Hematopoietic multipotent progenitor cell (in vitro differentiated cells): ENCODE measurements at regions not wholly inside any gene's neighbourhood (a gene's known extent, or its start where the extent isn't known, plus 50 kb on each side); places are given as distances from the start of the nearest gene placed in this dataset.
"Not testable (repeated sequence)": the region's sequence is repeated elsewhere in the genome, so short reads cannot be mapped to it uniquely, and the experiment has no call there.

Experiments used
- DNase-seq, 3 donors: peaks; one replicate each; pipeline ENCODE4 v3.0.0-alpha.2; 2011 to 2015; ENCODE audit warnings: low read depth in 2 of 3, low spot score in 2 of 3

- DNase-seq, result not testable (repeated sequence)
Observed at GRCh38 chr2:116318551-116318950, 1495.9 kb upstream of the DDX18 start.

GRCh38 chr2:116319001-116319400 is 1495.5 kb upstream of the DDX18 start:
- DNase-seq, result no peak

GRCh38 chr2:116319935-116320334 is 1494.6 kb upstream of the DDX18 start:
- no peak for DNase-seq

GRCh38 chr2:116329280-116329679 is 1485.2 kb upstream of the DDX18 start:
- DNase-seq, result no peak

- no peak for DNase-seq
Observed at GRCh38 chr2:116340690-116341089, 1473.8 kb upstream of the DDX18 start.

- DNase-seq, result no peak
Observed at GRCh38 chr2:116366212-116366611, 1448.3 kb upstream of the DDX18 start.

- no peak for DNase-seq
Observed at GRCh38 chr2:116378786-116379185, 1435.7 kb upstream of the DDX18 start.

- no peak for DNase-seq
Observed at GRCh38 chr2:116411211-116411610, 1403.3 kb upstream of the DDX18 start.

GRCh38 chr2:116413659-116414058 is 1400.8 kb upstream of the DDX18 start:
- DNase-seq, result no peak

GRCh38 chr2:116416731-116417377 is 1397.6 kb upstream of the DDX18 start:
- no peak for DNase-seq

GRCh38 chr2:116435648-116436047 is 1378.8 kb upstream of the DDX18 start:
- DNase-seq, result no peak

GRCh38 chr2:116440104-116440653 is 1374.3 kb upstream of the DDX18 start:
- no peak for DNase-seq

GRCh38 chr2:116442418-116442817 is 1372.1 kb upstream of the DDX18 start:
- DNase-seq, result no peak

GRCh38 chr2:116444256-116444872 is 1370.1 kb upstream of the DDX18 start:
- DNase-seq, result no peak

GRCh38 chr2:116450990-116451389 is 1363.5 kb upstream of the DDX18 start:
- no peak for DNase-seq

GRCh38 chr2:116452651-116453050 is 1361.8 kb upstream of the DDX18 start:
- no peak for DNase-seq

- no peak for DNase-seq
Observed at GRCh38 chr2:116456429-116456828, 1358.1 kb upstream of the DDX18 start.

- no peak for DNase-seq
Observed at GRCh38 chr2:116467243-116467642, 1347.2 kb upstream of the DDX18 start.

GRCh38 chr2:116477229-116477628 is 1337.3 kb upstream of the DDX18 start:
- DNase-seq, result no peak

- DNase-seq, result no peak
Observed at GRCh38 chr2:116487336-116487735, 1327.2 kb upstream of the DDX18 start.

GRCh38 chr2:116489292-116489691 is 1325.2 kb upstream of the DDX18 start:
- no peak for DNase-seq

GRCh38 chr2:116489944-116490343 is 1324.5 kb upstream of the DDX18 start:
- no peak for DNase-seq
